ENCODE measurements at regions not wholly inside any gene's neighbourhood (a gene's known extent, or its start where the extent isn't known, plus 50 kb on each side); places are given as distances from the start of the nearest gene placed in this dataset.

GRCh38 chr7:54960517-54960916 lies 58.3 kb upstream of the EGFR start:
- TF ChIP-seq CTCF (conservative IDR thresholded peaks at IDR 0.05; ENCODE audit: low read depth, low read length) = no peak
- TF ChIP-seq EZH2 (IDR thresholded peaks at IDR 0.05; ENCODE audit: borderline replicate concordance, low read depth, low read length, poor library complexity, severe bottlenecking) = no peak

Data from A673 (cell line).